B cell (primary cell): ENCODE measurements at regions not wholly inside any gene's neighbourhood (a gene's known extent, or its start where the extent isn't known, plus 50 kb on each side); places are given as distances from the start of the nearest gene placed in this dataset.

Experiments
- ATAC-seq: fragments of 200-7000 bp; cut with Tn5 transposase; one replicate; pipeline ENCODE4 v1.10.0; 2021; ENCODE audit warnings: low read depth, mild to moderate bottlenecking, moderate number of reproducible peaks, moderate library complexity
- CTCF ChIA-PET: fragments of 350-600 bp; sonication (Branson Sonifier 250); formaldehyde crosslinking; loops from one replicate; lab custom pipeline; 2021; ENCODE audit warnings: antibody characterized with exemption, inconsistent platforms; lab: Charles Lee
- POLR2A ChIA-PET: fragments of 350-600 bp; sonication (Branson Sonifier 250); formaldehyde crosslinking; loops from one replicate; lab custom pipeline; 2021; ENCODE audit warnings: antibody characterized with exemption; lab: Charles Lee
- DNase-seq: peaks from one replicate; pipeline ENCODE4 v3.0.0; 2013
- H2AFZ ChIP-seq: 2 replicates; pipeline ENCODE4 v1.6.1; 2012; ENCODE audit warnings: mild to moderate bottlenecking, low read depth, low read length; ENCODE audit not compliant: insufficient read depth, poor library complexity, severe bottlenecking
- H3K27ac ChIP-seq, 2 donors: 1 replicate in 1 of 2; 2 replicates in 1 of 2; pipeline ENCODE4 v1.5.1; 2012 to 2013; ENCODE audit warnings: low read length in 2 of 2, mild to moderate bottlenecking in 2 of 2, moderate library complexity in 1 of 2
- H3K27me3 ChIP-seq, 4 experiments: fragments of 200-600 bp in 1 of 4; sonication (generic) in 1 of 4; replicated peaks in 1 of 4; 1 replicate in 2 of 4; 2 replicates in 2 of 4; pipeline versions ENCODE4 v1.6.1 to v1.7.0; 2013 to 2016; ENCODE audit warnings: low read length in 3 of 4, mild to moderate bottlenecking in 2 of 4, mixed read lengths in 1 of 4, moderate library complexity in 1 of 4; ENCODE audit not compliant: insufficient read depth in 4 of 4, control insufficient read depth in 3 of 4; ENCODE audit errors: control extremely low read depth in 1 of 4
- H3K36me3 ChIP-seq, 2 experiments: replicated peaks in 1 of 2; 1 replicate in 1 of 2; 2 replicates in 1 of 2; pipeline versions ENCODE4 v1.6.1 to v1.7.1; 2013; ENCODE audit warnings: low read length in 1 of 2; ENCODE audit not compliant: insufficient read depth in 2 of 2, control insufficient read depth in 1 of 2; ENCODE audit errors: control extremely low read depth in 1 of 2, extremely low read depth in 1 of 2
- H3K4me1 ChIP-seq, 2 donors: fragments of 200-600 bp in 1 of 2; sonication (generic) in 1 of 2; 1 replicate in 1 of 2; 2 replicates in 1 of 2; pipeline versions ENCODE4 v1.5.1 to v1.6.1; 2013 to 2017; ENCODE audit warnings: low read length in 2 of 2; ENCODE audit not compliant: control insufficient read depth in 2 of 2, insufficient read depth in 2 of 2
- H3K4me2 ChIP-seq: replicated peaks from 2 replicates; pipeline ENCODE3; 2012; ENCODE audit warnings: mild to moderate bottlenecking, low read depth, low read length; ENCODE audit not compliant: poor library complexity, severe bottlenecking
- H3K4me3 ChIP-seq, 5 experiments: fragments of 200-600 bp in 1 of 5; sonication (generic) in 1 of 5; 1 replicate in 3 of 5; 2 replicates in 2 of 5; pipeline versions ENCODE4 v1.5.1 to v1.7.0; 2011 to 2016; ENCODE audit warnings: low read length in 4 of 5, mild to moderate bottlenecking in 4 of 5, low read depth in 2 of 5, control low read depth in 1 of 5, moderate library complexity in 1 of 5; ENCODE audit not compliant: insufficient read depth in 1 of 5; ENCODE audit errors: control extremely low read depth in 1 of 5, extremely low read depth in 1 of 5
- H3K79me2 ChIP-seq: fragments of 200-600 bp; sonication (generic); one replicate; pipeline ENCODE4 v1.6.0; 2016; ENCODE audit warnings: low read length; ENCODE audit not compliant: control insufficient read depth, insufficient read depth
- H3K9ac ChIP-seq: fragments of 200-600 bp; sonication (generic); 2 replicates; pipeline ENCODE4 v1.6.1; 2017; ENCODE audit warnings: mild to moderate bottlenecking, low read length, moderate library complexity
- H3K9me3 ChIP-seq, 3 donors: one replicate each; pipeline versions ENCODE4 v1.6.1 to v1.7.1; 2013; ENCODE audit warnings: low read length in 2 of 3; ENCODE audit not compliant: control insufficient read depth in 2 of 3, insufficient read depth in 1 of 3; ENCODE audit errors: control extremely low read depth in 1 of 3
- H4K20me1 ChIP-seq: 2 replicates; pipeline ENCODE4 v1.6.0; 2012; ENCODE audit warnings: mild to moderate bottlenecking, low read length; ENCODE audit not compliant: insufficient read depth, control insufficient read depth, poor library complexity, severe bottlenecking
- H3K27ac Mint-ChIP-seq: one replicate; pipeline ENCODE4 v1.8.0; 2021; ENCODE audit warnings: mixed read lengths
- H3K27me3 Mint-ChIP-seq: one replicate; pipeline ENCODE4 v1.8.0; 2021; ENCODE audit warnings: mixed read lengths
- H3K4me1 Mint-ChIP-seq: one replicate; pipeline ENCODE4 v1.8.0; 2021; ENCODE audit warnings: mixed read lengths
- H3K4me3 Mint-ChIP-seq: one replicate; pipeline ENCODE4 v1.8.0; 2021; ENCODE audit warnings: mixed read lengths
- H3K9me3 Mint-ChIP-seq: one replicate; pipeline ENCODE4 v1.8.0; 2022; ENCODE audit warnings: mixed read lengths; ENCODE audit not compliant: insufficient read depth
- EZH2 ChIP-seq: IDR thresholded peaks from 2 replicates; pipeline ENCODE4 v1.6.1; 2012; ENCODE audit warnings: borderline replicate concordance, low read depth, mild to moderate bottlenecking, moderate library complexity, low read length; ENCODE audit not compliant: insufficient read depth, poor library complexity, severe bottlenecking
- WGBS: methylation state at CpG from one replicate; pipeline ENCODE4 v1.1.5; 2013; ENCODE audit warnings: missing lambda C conversion rate; ENCODE audit not compliant: insufficient coverage; 5-methylcytosine and 5-hydroxymethylcytosine counted together
- intact Hi-C: fragments of 100-400 bp; cut with micrococcal nuclease; formaldehyde crosslinking; loops from one replicate; pipeline ENCODE4 v1.10.0; 2022
- TF ChIP-seq, protein P1 (sequence below): fragments of 200-600 bp; IDR thresholded peaks from one replicate; pipeline ENCODE4 v1.8.0; 2022; ENCODE audit warnings: antibody characterized with exemption, mild to moderate bottlenecking

DNA sequence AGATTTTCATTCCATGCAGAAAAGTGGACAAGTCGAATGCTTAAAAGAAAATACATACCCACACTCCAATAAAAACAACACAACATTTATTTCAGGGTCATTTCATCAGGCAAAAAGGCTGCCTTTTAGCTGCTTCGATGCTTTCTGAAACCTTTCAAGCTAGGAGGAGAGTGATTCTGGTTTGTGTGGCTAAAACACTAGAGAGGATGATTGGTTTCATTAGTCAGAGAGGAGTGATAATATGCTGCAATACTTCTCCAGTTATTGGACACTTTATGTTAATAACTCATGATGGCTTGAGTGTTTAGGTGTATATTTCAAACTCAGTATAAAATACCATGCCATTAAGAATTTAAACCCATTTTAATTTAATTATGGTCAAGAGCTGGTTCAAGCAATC lies 614.0 kb downstream of the SLC4A3 start:
- Histone ChIP-seq H3K9ac (no peak overlapping the region), H4K20me1 (no peaks in the 10 kb centered on the region), H2AFZ (no peak overlapping the region), H3K4me1 (no peaks in the 10 kb centered on the region), H3K36me3 (no peaks in the 10 kb centered on the region), H3K4me3 (no peak overlapping the region), H3K27ac (no peak overlapping the region), H3K27me3 (no peaks in the 10 kb centered on the region), H3K79me2 (no peaks in the 10 kb centered on the region), H3K9me3 (no peaks in the 10 kb centered on the region), H3K4me2 (no peak overlapping the region)
- no peaks in the 10 kb centered on the region for H3K27me3 Mint-ChIP-seq
- H3K4me3 Mint-ChIP-seq: no peak overlapping the region
- ChIA-PET CTCF (no interaction called here), POLR2A (no interaction called here)
- no peaks in the 10 kb centered on the region for H3K4me1 Mint-ChIP-seq
- no CpG with 5 or more reads among the region's 2 CpGs for WGBS
- no peak for DNase-seq
- no peak for TF ChIP-seq EZH2
- TF ChIP-seq, protein P1, sequence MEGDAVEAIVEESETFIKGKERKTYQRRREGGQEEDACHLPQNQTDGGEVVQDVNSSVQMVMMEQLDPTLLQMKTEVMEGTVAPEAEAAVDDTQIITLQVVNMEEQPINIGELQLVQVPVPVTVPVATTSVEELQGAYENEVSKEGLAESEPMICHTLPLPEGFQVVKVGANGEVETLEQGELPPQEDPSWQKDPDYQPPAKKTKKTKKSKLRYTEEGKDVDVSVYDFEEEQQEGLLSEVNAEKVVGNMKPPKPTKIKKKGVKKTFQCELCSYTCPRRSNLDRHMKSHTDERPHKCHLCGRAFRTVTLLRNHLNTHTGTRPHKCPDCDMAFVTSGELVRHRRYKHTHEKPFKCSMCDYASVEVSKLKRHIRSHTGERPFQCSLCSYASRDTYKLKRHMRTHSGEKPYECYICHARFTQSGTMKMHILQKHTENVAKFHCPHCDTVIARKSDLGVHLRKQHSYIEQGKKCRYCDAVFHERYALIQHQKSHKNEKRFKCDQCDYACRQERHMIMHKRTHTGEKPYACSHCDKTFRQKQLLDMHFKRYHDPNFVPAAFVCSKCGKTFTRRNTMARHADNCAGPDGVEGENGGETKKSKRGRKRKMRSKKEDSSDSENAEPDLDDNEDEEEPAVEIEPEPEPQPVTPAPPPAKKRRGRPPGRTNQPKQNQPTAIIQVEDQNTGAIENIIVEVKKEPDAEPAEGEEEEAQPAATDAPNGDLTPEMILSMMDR: no peak
- intact Hi-C loops: no loop called here
- H3K27ac Mint-ChIP-seq: no peak overlapping the region
- H3K9me3 Mint-ChIP-seq: no peaks in the 10 kb centered on the region
- no peak for ATAC-seq

- intact Hi-C loops: no loop called here
- no peaks in the 10 kb centered on the region for H3K27me3 Mint-ChIP-seq
- no peak overlapping the region for H3K27ac Mint-ChIP-seq
- Histone ChIP-seq H3K27ac (no peak overlapping the region), H3K27me3 (no peaks in the 10 kb centered on the region), H3K9me3 (no peaks in the 10 kb centered on the region), H3K4me2 (no peak overlapping the region), H2AFZ (no peak overlapping the region), H3K79me2 (no peaks in the 10 kb centered on the region), H3K36me3 (no peaks in the 10 kb centered on the region), H3K4me1 (no peaks in the 10 kb centered on the region), H4K20me1 (no peaks in the 10 kb centered on the region), H3K4me3 (no peak overlapping the region), H3K9ac (no peak overlapping the region)
- ChIA-PET CTCF (no interaction called here), POLR2A (no interaction called here)
- no peak overlapping the region for H3K4me3 Mint-ChIP-seq
- no peaks in the 10 kb centered on the region for H3K4me1 Mint-ChIP-seq
- TF ChIP-seq, protein P1: no peak
- TF ChIP-seq EZH2: no peak
- DNase-seq (no peak), ATAC-seq (no peak)
- H3K9me3 Mint-ChIP-seq: no peaks in the 10 kb centered on the region
Observed at GRCh38 chr2:220243571-220243970, 616.1 kb downstream of the SLC4A3 start.
